ENCODE measurements at regions not wholly inside any gene's neighbourhood (a gene's known extent, or its start where the extent isn't known, plus 50 kb on each side); places are given as distances from the start of the nearest gene placed in this dataset.

GRCh38 chr1:192506741-192507155 lies 68.8 kb upstream of the RGS1 start:
- TF ChIP-seq CTCF (tag by site-specific recombination; IDR thresholded peaks at IDR 0.05) = no peak
- no peak for TF ChIP-seq ZNF24 (tag by site-specific recombination; IDR thresholded peaks at IDR 0.05)
- no peak for TF ChIP-seq ZNF610 (tag by site-specific recombination; IDR thresholded peaks at IDR 0.05; ENCODE audit: borderline replicate concordance)
- TF ChIP-seq YY1 (tag by site-specific recombination; IDR thresholded peaks at IDR 0.05) = no peak
- no peak for TF ChIP-seq ZNF48 (tag by site-specific recombination; IDR thresholded peaks at IDR 0.05)
- no peak for TF ChIP-seq SP3 (tag by site-specific recombination; IDR thresholded peaks at IDR 0.05)
- TF ChIP-seq ZNF596 (tag by site-specific recombination; IDR thresholded peaks at IDR 0.05) = no peak
- TF ChIP-seq KLF10 (tag by site-specific recombination; IDR thresholded peaks at IDR 0.05) = no peak
- TF ChIP-seq GLIS2 (tag by site-specific recombination; IDR thresholded peaks at IDR 0.05) = no peak
- no peak for TF ChIP-seq ZBTB8A (tag by site-specific recombination; IDR thresholded peaks at IDR 0.05)
- TF ChIP-seq ZBTB10 (tag by site-specific recombination; IDR thresholded peaks at IDR 0.05) = no peak
- TF ChIP-seq, protein P1, sequence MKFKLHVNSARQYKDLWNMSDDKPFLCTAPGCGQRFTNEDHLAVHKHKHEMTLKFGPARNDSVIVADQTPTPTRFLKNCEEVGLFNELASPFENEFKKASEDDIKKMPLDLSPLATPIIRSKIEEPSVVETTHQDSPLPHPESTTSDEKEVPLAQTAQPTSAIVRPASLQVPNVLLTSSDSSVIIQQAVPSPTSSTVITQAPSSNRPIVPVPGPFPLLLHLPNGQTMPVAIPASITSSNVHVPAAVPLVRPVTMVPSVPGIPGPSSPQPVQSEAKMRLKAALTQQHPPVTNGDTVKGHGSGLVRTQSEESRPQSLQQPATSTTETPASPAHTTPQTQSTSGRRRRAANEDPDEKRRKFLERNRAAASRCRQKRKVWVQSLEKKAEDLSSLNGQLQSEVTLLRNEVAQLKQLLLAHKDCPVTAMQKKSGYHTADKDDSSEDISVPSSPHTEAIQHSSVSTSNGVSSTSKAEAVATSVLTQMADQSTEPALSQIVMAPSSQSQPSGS (tag by site-specific recombination; IDR thresholded peaks at IDR 0.05; ENCODE audit: low read depth) = no peak
- TF ChIP-seq ZNF416 (tag by site-specific recombination; IDR thresholded peaks at IDR 0.05) = no peak
